IMR-90 (cell line): ENCODE measurements at regions not wholly inside any gene's neighbourhood (a gene's known extent, or its start where the extent isn't known, plus 50 kb on each side); places are given as distances from the start of the nearest gene placed in this dataset.

Experiments
- ATAC-seq: fragments of 200-7000 bp; cut with Tn5 transposase; 2 replicates; pipeline ENCODE4 v1.9.1; 2020; ENCODE audit warnings: low read depth, mild to moderate bottlenecking, moderate library complexity
- BruUV-seq: library from RNA; stranded (reverse); fragments of 400-500 nt; replicated peaks from 2 replicates; lab custom pipeline; 2021; lab: Mats Ljungman, UMichigan
- CTCF ChIA-PET: fragments of 300-600 bp; formaldehyde crosslinking; extraction: SDS; loops from one replicate; lab custom pipeline; 2021; ENCODE audit warnings: antibody characterized with exemption; lab: Yijun Ruan, JAX
- POLR2A ChIA-PET: fragments of 300-600 bp; sonication (Branson Sonifier 250); formaldehyde crosslinking; loops from one replicate; lab custom pipeline; 2022; ENCODE audit warnings: antibody characterized with exemption; ENCODE audit not compliant: unreplicated experiment; lab: Charles Lee
- DNase-seq: peaks from one replicate; pipeline ENCODE4 v3.0.0; 2013
- H2AFZ ChIP-seq: replicated peaks from 2 replicates; pipeline ENCODE3; 2013; ENCODE audit warnings: low read length, mild to moderate bottlenecking; ENCODE audit not compliant: poor library complexity
- H2AK5ac ChIP-seq: 2 replicates; pipeline ENCODE4 v1.6.1; 2013; ENCODE audit warnings: low read depth, low read length, inconsistent platforms
- H2AK9ac ChIP-seq: replicated peaks from 2 replicates; pipeline ENCODE3; 2013; ENCODE audit warnings: mild to moderate bottlenecking, low read depth, low read length, moderate library complexity; ENCODE audit not compliant: poor library complexity
- H2BK120ac ChIP-seq: 2 replicates; pipeline ENCODE4 v1.6.1; 2013; ENCODE audit warnings: low read depth, low read length, inconsistent platforms
- H2BK15ac ChIP-seq: 3 replicates; pipeline ENCODE4 v1.6.1; 2013; ENCODE audit warnings: low read depth, low read length, inconsistent platforms
- H2BK20ac ChIP-seq: 2 replicates; pipeline ENCODE4 v1.6.1; 2013; ENCODE audit warnings: low read depth, mild to moderate bottlenecking, inconsistent platforms, low read length, moderate library complexity
- H2BK5ac ChIP-seq: 2 replicates; pipeline ENCODE4 v1.6.1; 2013; ENCODE audit warnings: mild to moderate bottlenecking, low read depth, low read length, inconsistent platforms; ENCODE audit not compliant: poor library complexity, severe bottlenecking
- H3K14ac ChIP-seq: replicated peaks from 2 replicates; pipeline ENCODE4 v1.6.1; 2013; ENCODE audit warnings: low read depth, low read length, inconsistent platforms
- H3K18ac ChIP-seq: 2 replicates; pipeline ENCODE4 v1.6.1; 2013; ENCODE audit warnings: low read depth, low read length, control low read depth
- H3K23ac ChIP-seq: 2 replicates; pipeline ENCODE4 v1.6.1; 2013; ENCODE audit warnings: low read depth, low read length, inconsistent platforms
- H3K27ac ChIP-seq: 2 replicates; pipeline ENCODE4 v1.5.1; 2013; ENCODE audit warnings: mild to moderate bottlenecking, control low read depth, low read length; ENCODE audit not compliant: insufficient read depth
- H3K27me3 ChIP-seq: 2 replicates; pipeline ENCODE4 v1.6.1; 2013; ENCODE audit warnings: low read length; ENCODE audit not compliant: control insufficient read depth, insufficient read depth
- H3K36me3 ChIP-seq: 2 replicates; pipeline ENCODE4 v1.6.1; 2013; ENCODE audit warnings: low read length, mixed read lengths; ENCODE audit not compliant: control insufficient read depth, insufficient read depth
- H3K4ac ChIP-seq: 2 replicates; pipeline ENCODE4 v1.6.1; 2013; ENCODE audit warnings: low read depth, low read length, inconsistent platforms
- H3K4me1 ChIP-seq: 2 replicates; pipeline ENCODE4 v1.6.1; 2013; ENCODE audit warnings: low read length, mixed read lengths; ENCODE audit not compliant: control insufficient read depth, insufficient read depth
- H3K4me2 ChIP-seq: 2 replicates; pipeline ENCODE4 v1.6.1; 2013; ENCODE audit warnings: low read depth, mild to moderate bottlenecking, control low read depth, low read length, moderate library complexity
- H3K4me3 ChIP-seq: 2 replicates; pipeline ENCODE4 v1.5.1; 2013; ENCODE audit warnings: low read depth, mild to moderate bottlenecking, control low read depth, low read length, moderate library complexity; ENCODE audit not compliant: insufficient read depth
- H3K56ac ChIP-seq: 2 replicates; pipeline ENCODE4 v1.6.1; 2013; ENCODE audit warnings: low read length, inconsistent platforms; ENCODE audit not compliant: insufficient read depth; ENCODE audit errors: extremely low read depth
- H3K79me1 ChIP-seq, 2 experiments: 2 replicates each; pipeline ENCODE4 v1.6.1; 2013; ENCODE audit warnings: low read length in 2 of 2, inconsistent platforms in 1 of 2, low read depth in 1 of 2
- H3K9ac ChIP-seq: 2 replicates; pipeline ENCODE4 v1.6.1; 2013; ENCODE audit warnings: low read depth, low read length, control low read depth
- H3K9me1 ChIP-seq: 2 replicates; pipeline ENCODE4 v1.6.1; 2013; ENCODE audit warnings: low read length, inconsistent platforms; ENCODE audit not compliant: insufficient read depth
- H3K9me3 ChIP-seq: 2 replicates; pipeline ENCODE4 v1.6.1; 2013; ENCODE audit warnings: low read length; ENCODE audit not compliant: control insufficient read depth, insufficient read depth
- H4K20me1 ChIP-seq: 2 replicates; pipeline ENCODE4 v1.6.1; 2013; ENCODE audit warnings: low read length, inconsistent platforms; ENCODE audit not compliant: insufficient read depth
- H4K5ac ChIP-seq: 2 replicates; pipeline ENCODE4 v1.6.1; 2013; ENCODE audit warnings: mild to moderate bottlenecking, low read depth, low read length, control low read depth
- H4K8ac ChIP-seq, 2 experiments: 2 replicates each; pipeline ENCODE4 v1.6.1; 2013; ENCODE audit warnings: low read depth in 2 of 2, low read length in 2 of 2, control low read depth in 1 of 2, inconsistent platforms in 1 of 2
- H4K91ac ChIP-seq: 2 replicates; pipeline ENCODE4 v1.6.1; 2013; ENCODE audit warnings: low read depth, low read length, inconsistent platforms; ENCODE audit not compliant: insufficient read depth
- BHLHE40 ChIP-seq: fragments of 150-350 bp; IDR thresholded peaks from 2 replicates; pipeline ENCODE4 v1.6.1; 2016; ENCODE audit warnings: mild to moderate bottlenecking, low read depth, low read length
- CEBPB ChIP-seq: IDR thresholded peaks from 2 replicates; pipeline ENCODE4 v1.6.1; 2012; ENCODE audit warnings: low read depth, low read length, improper control_type of control experiment
- CHD1 ChIP-seq: IDR thresholded peaks from 2 replicates; pipeline ENCODE4 v1.6.1; 2012; ENCODE audit warnings: low read depth, low read length, improper control_type of control experiment
- FOS ChIP-seq: fragments of 150-350 bp; IDR thresholded peaks from 2 replicates; pipeline ENCODE4 v1.6.1; 2016; ENCODE audit warnings: low read depth, low read length
- MAZ ChIP-seq: IDR thresholded peaks from 2 replicates; pipeline ENCODE4 v1.6.1; 2012; ENCODE audit warnings: low read depth, mild to moderate bottlenecking, low read length, improper control_type of control experiment, moderate library complexity, borderline replicate concordance
- NFE2L2 ChIP-seq: fragments of 150-350 bp; IDR thresholded peaks from 2 replicates; pipeline ENCODE4 v1.6.1; 2016; ENCODE audit warnings: low read depth, mild to moderate bottlenecking, low read length
- POLR2A ChIP-seq: IDR thresholded peaks from 2 replicates; pipeline ENCODE4 v1.6.1; 2012; ENCODE audit warnings: mild to moderate bottlenecking, low read depth, low read length
- RAD21 ChIP-seq: IDR thresholded peaks from 2 replicates; pipeline ENCODE4 v1.6.1; 2012; ENCODE audit warnings: low read length, improper control_type of control experiment
- RCOR1 ChIP-seq: IDR thresholded peaks from 2 replicates; pipeline ENCODE4 v1.6.1; 2012; ENCODE audit warnings: mild to moderate bottlenecking, low read length, improper control_type of control experiment; ENCODE audit not compliant: insufficient replicate concordance
- RFX5 ChIP-seq: IDR thresholded peaks from 2 replicates; pipeline ENCODE4 v1.8.0; 2012; ENCODE audit warnings: low read depth, mild to moderate bottlenecking, low read length, moderate library complexity
- WGBS, 2 experiments: methylation state at CpG; one replicate each; pipeline versions ENCODE4 v1.1.5 to v1.1.7; 2013; ENCODE audit warnings: missing lambda C conversion rate in 2 of 2; ENCODE audit not compliant: insufficient read length in 1 of 2; ENCODE audit errors: extremely low coverage in 2 of 2; 5-methylcytosine and 5-hydroxymethylcytosine counted together
- dilution Hi-C: fragments of 300-500 bp; cut with HindIII; formaldehyde crosslinking; loops from one replicate; pipeline ENCODE4 v1.14.3; 2018; ENCODE audit warnings: low sequenced_read_pairs; ENCODE audit not compliant: unreplicated experiment
- in situ Hi-C: fragments of 300-500 bp; cut with MboI; formaldehyde crosslinking; loops from 3 replicates; pipeline ENCODE4 v1.14.3; 2019; ENCODE audit warnings: low sequenced_read_pairs, inconsistent platforms, mixed read lengths
- intact Hi-C: fragments of 100-400 bp; cut with micrococcal nuclease; formaldehyde crosslinking; loops from 2 replicates; pipeline ENCODE4 v1.10.0; 2022
- TF ChIP-seq, protein P1 (sequence below): conservative IDR thresholded peaks from 2 replicates; pipeline ENCODE4 v1.5.1; 2012; ENCODE audit warnings: mild to moderate bottlenecking, low read depth, low read length, improper control_type of control experiment

DNA sequence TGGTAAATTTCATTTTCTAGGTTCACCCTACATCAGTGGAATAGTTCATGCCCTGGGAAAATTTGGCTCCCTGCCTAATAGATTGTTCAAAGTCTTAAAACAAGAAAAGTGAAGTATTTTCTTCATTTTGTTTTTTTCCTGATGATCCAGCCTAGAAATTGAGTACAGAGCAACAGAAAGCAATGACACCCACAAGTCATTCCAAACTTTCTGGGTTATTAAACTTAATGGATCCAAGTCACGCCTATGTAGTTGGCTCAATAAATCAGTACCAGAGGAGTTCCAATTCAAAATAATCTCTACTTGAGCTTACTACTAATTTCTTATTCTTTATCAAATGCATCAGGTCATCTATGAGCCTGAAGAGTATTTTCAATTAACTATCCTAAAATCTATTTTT is 937.6 kb upstream of the SLIT2 start:
- ChIA-PET POLR2A (no interaction called here), CTCF (no interaction called here)
- Histone ChIP-seq H4K20me1 (no peaks in the 10 kb centered on the region), H3K79me1 (no peaks in the 10 kb centered on the region), H3K4me1 (no peaks in the 10 kb centered on the region), H4K8ac (no peak overlapping the region), H3K9ac (no peak overlapping the region), H3K14ac (no peak overlapping the region), H3K9me3 (no peaks in the 10 kb centered on the region), H3K18ac (no peak overlapping the region), H3K23ac (no peak overlapping the region), H3K27me3 (no peaks in the 10 kb centered on the region), H2BK5ac (no peak overlapping the region), H2BK15ac (no peak overlapping the region), H3K36me3 (no peaks in the 10 kb centered on the region), H2BK20ac (no peak overlapping the region), H3K9me1 (no peaks in the 10 kb centered on the region), H2AFZ (no peak overlapping the region), H2AK9ac (no peak overlapping the region), H2AK5ac (no peak overlapping the region), H3K56ac (no peak overlapping the region), H2BK120ac (no peak overlapping the region), H4K5ac (no peak overlapping the region), H4K91ac (no peak overlapping the region), H3K4me2 (no peak overlapping the region), H3K4me3 (no peak overlapping the region), H3K27ac (no peak overlapping the region), H3K4ac (no peak overlapping the region)
- BruUV-seq = no TSS peak
- no peak for ATAC-seq
- dilution Hi-C loops (no loop called here), intact Hi-C loops (no loop called here), in situ Hi-C loops (loop anchor here (10.0 kb wide), 1 partner anchor 931 kb away; no protein-coding TSS in a partner anchor)
- DNase-seq = no peak
- no CpG with 5 or more reads among the region's 1 CpG for WGBS, 2 experiments
- TF ChIP-seq POLR2A = no peak
- no peak for TF ChIP-seq FOS
- TF ChIP-seq CHD1 = no peak
- TF ChIP-seq, protein P1, sequence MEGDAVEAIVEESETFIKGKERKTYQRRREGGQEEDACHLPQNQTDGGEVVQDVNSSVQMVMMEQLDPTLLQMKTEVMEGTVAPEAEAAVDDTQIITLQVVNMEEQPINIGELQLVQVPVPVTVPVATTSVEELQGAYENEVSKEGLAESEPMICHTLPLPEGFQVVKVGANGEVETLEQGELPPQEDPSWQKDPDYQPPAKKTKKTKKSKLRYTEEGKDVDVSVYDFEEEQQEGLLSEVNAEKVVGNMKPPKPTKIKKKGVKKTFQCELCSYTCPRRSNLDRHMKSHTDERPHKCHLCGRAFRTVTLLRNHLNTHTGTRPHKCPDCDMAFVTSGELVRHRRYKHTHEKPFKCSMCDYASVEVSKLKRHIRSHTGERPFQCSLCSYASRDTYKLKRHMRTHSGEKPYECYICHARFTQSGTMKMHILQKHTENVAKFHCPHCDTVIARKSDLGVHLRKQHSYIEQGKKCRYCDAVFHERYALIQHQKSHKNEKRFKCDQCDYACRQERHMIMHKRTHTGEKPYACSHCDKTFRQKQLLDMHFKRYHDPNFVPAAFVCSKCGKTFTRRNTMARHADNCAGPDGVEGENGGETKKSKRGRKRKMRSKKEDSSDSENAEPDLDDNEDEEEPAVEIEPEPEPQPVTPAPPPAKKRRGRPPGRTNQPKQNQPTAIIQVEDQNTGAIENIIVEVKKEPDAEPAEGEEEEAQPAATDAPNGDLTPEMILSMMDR = no peak
- TF ChIP-seq NFE2L2 = no peak
- TF ChIP-seq RFX5 = no peak
- no peak for TF ChIP-seq RCOR1
- TF ChIP-seq RAD21 = no peak
- TF ChIP-seq CEBPB = no peak
- TF ChIP-seq BHLHE40 = no peak
- no peak for TF ChIP-seq MAZ
